Panc1 (cell line): ENCODE measurements at regions not wholly inside any gene's neighbourhood (a gene's known extent, or its start where the extent isn't known, plus 50 kb on each side); places are given as distances from the start of the nearest gene placed in this dataset.

Source experiments
- CTCF ChIP-seq: fragments of 450-650 bp; IDR thresholded peaks from 2 replicates; pipeline ENCODE4 v1.5.1; 2017; ENCODE audit warnings: mild to moderate bottlenecking
- POLR2AphosphoS5 ChIP-seq: IDR thresholded peaks from 2 replicates; pipeline ENCODE4 v1.6.1; 2012; ENCODE audit warnings: mild to moderate bottlenecking, low read depth, low read length, moderate library complexity

GRCh38 chrX:34863906-34864305, 78.7 kb upstream of the FAM47B start:
- TF ChIP-seq CTCF (no peak), POLR2AphosphoS5 (no peak)
